H1 (cell line): ENCODE measurements at regions not wholly inside any gene's neighbourhood (a gene's known extent, or its start where the extent isn't known, plus 50 kb on each side); places are given as distances from the start of the nearest gene placed in this dataset.

Experiments
- CTCF ChIA-PET: fragments of 300-600 bp; sonication (Branson Sonifier 250); formaldehyde crosslinking; loops from one replicate; lab custom pipeline; 2021; ENCODE audit not compliant: partially characterized antibody; lab: Charles Lee
- POLR2A ChIA-PET: fragments of 300-600 bp; sonication (Branson Sonifier 250); formaldehyde crosslinking; loops from one replicate; lab custom pipeline; 2021; ENCODE audit warnings: inconsistent platforms; ENCODE audit not compliant: partially characterized antibody; lab: Charles Lee
- DNase-seq, 2 experiments: peaks; one replicate each; pipeline versions ENCODE4 v3.0.0 to v3.0.0-alpha.2; 2010 to 2022; ENCODE audit warnings: low spot score in 2 of 2, low read depth in 1 of 2, mixed read lengths in 1 of 2
- FAIRE-seq: peaks from 2 replicates; lab custom pipeline; 2011; peaks lifted over from hg19 to GRCh38; lab: Jason Lieb, UNC
- H2AFZ ChIP-seq: 2 replicates; pipeline ENCODE4 v1.8.1; 2012; ENCODE audit warnings: low read length, inconsistent platforms
- H2AK5ac ChIP-seq: 2 replicates; pipeline ENCODE4 v1.6.1; 2013; ENCODE audit warnings: low read depth, low read length
- H2BK120ac ChIP-seq: replicated peaks from 2 replicates; pipeline ENCODE3; 2013; ENCODE audit warnings: low read depth, low read length, inconsistent platforms
- H2BK12ac ChIP-seq: 2 replicates; pipeline ENCODE4 v1.6.1; 2013; ENCODE audit warnings: low read depth, low read length
- H2BK15ac ChIP-seq: 2 replicates; pipeline ENCODE4 v1.6.1; 2013; ENCODE audit warnings: low read length
- H2BK20ac ChIP-seq: 2 replicates; pipeline ENCODE4 v1.6.1; 2013; ENCODE audit warnings: low read length
- H2BK5ac ChIP-seq: 2 replicates; pipeline ENCODE4 v1.6.1; 2013; ENCODE audit warnings: low read depth, low read length
- H3K14ac ChIP-seq: 2 replicates; pipeline ENCODE4 v1.6.1; 2013; ENCODE audit warnings: inconsistent platforms; ENCODE audit not compliant: insufficient read length
- H3K18ac ChIP-seq: 2 replicates; pipeline ENCODE4 v1.6.1; 2013; ENCODE audit warnings: low read length; ENCODE audit errors: extremely low read depth
- H3K23ac ChIP-seq: 2 replicates; pipeline ENCODE4 v1.6.1; 2013; ENCODE audit warnings: inconsistent platforms; ENCODE audit not compliant: insufficient read length
- H3K23me2 ChIP-seq: 2 replicates; pipeline ENCODE4 v1.6.1; 2013; ENCODE audit warnings: low read depth, low read length
- H3K27ac ChIP-seq: 2 replicates; pipeline ENCODE4 v1.6.1; 2011; ENCODE audit warnings: low read depth, low read length, inconsistent platforms
- H3K27me3 ChIP-seq, 4 experiments: replicated peaks in 1 of 4; 1 replicate in 1 of 4; 2 replicates in 3 of 4; pipeline versions ENCODE4 v1.6.1 to v1.8.1; 2011 to 2013; ENCODE audit warnings: low read length in 3 of 4, mild to moderate bottlenecking in 3 of 4, inconsistent platforms in 2 of 4, mixed read lengths in 2 of 4, moderate library complexity in 1 of 4; ENCODE audit not compliant: control insufficient read depth in 3 of 4, insufficient read depth in 3 of 4; ENCODE audit errors: extremely low read depth in 1 of 4
- H3K36me3 ChIP-seq, 4 experiments: 2 replicates each; pipeline versions ENCODE4 v1.6.1 to v1.8.1; 2011 to 2013; ENCODE audit warnings: mild to moderate bottlenecking in 4 of 4, low read length in 3 of 4, moderate library complexity in 2 of 4, control low read depth in 1 of 4, inconsistent platforms in 1 of 4; ENCODE audit not compliant: insufficient read depth in 4 of 4, control insufficient read depth in 2 of 4
- H3K4ac ChIP-seq: replicated peaks from 2 replicates; pipeline ENCODE3; 2013; ENCODE audit warnings: low read length, low read depth, mixed read lengths, inconsistent platforms; ENCODE audit not compliant: insufficient read length
- H3K4me1 ChIP-seq, 4 experiments: replicated peaks in 1 of 4; 1 replicate in 1 of 4; 2 replicates in 3 of 4; pipeline versions ENCODE4 v1.6.1 to v1.8.1; 2011 to 2013; ENCODE audit warnings: low read length in 3 of 4, inconsistent platforms in 2 of 4, mixed read lengths in 1 of 4; ENCODE audit not compliant: insufficient read depth in 4 of 4, control insufficient read depth in 3 of 4
- H3K4me2 ChIP-seq, 2 experiments: 2 replicates each; pipeline versions ENCODE4 v1.6.1 to v1.8.1; 2011 to 2013; ENCODE audit warnings: low read depth in 2 of 2, low read length in 2 of 2, control low read depth in 1 of 2, inconsistent platforms in 1 of 2, mild to moderate bottlenecking in 1 of 2; ENCODE audit not compliant: insufficient read depth in 1 of 2
- H3K4me3 ChIP-seq, 4 experiments: fragments of 200-600, 300-600 bp in 1 of 4; sonication (generic), shearing (Covaris generic), sonication (Bioruptor Twin) in 1 of 4; 2 replicates each; pipeline versions ENCODE4 v1.5.1 to v1.8.1; 2011 to 2016; ENCODE audit warnings: low read length in 4 of 4, low read depth in 3 of 4, control low read depth in 2 of 4, inconsistent platforms in 2 of 4, mild to moderate bottlenecking in 2 of 4, mixed read lengths in 1 of 4, moderate library complexity in 1 of 4; ENCODE audit not compliant: insufficient read depth in 2 of 4; ENCODE audit errors: extremely low read depth in 1 of 4
- H3K56ac ChIP-seq: replicated peaks from 2 replicates; pipeline ENCODE3; 2013; ENCODE audit warnings: low read depth, mild to moderate bottlenecking, mixed read lengths, low read length, inconsistent platforms; ENCODE audit not compliant: insufficient read length
- H3K79me1 ChIP-seq: 2 replicates; pipeline ENCODE4 v1.6.1; 2013; ENCODE audit warnings: low read depth, low read length, control low read depth
- H3K79me2 ChIP-seq, 2 experiments: 2 replicates each; pipeline versions ENCODE4 v1.6.1 to v1.8.1; 2012 to 2013; ENCODE audit warnings: low read length in 2 of 2, mild to moderate bottlenecking in 2 of 2, inconsistent platforms in 1 of 2; ENCODE audit not compliant: insufficient read depth in 2 of 2, control insufficient read depth in 1 of 2
- H3K9ac ChIP-seq, 4 experiments: replicated peaks in 1 of 4; 1 replicate in 1 of 4; 2 replicates in 3 of 4; pipeline versions ENCODE4 v1.6.1 to v1.8.1; 2011 to 2013; ENCODE audit warnings: low read depth in 3 of 4, low read length in 3 of 4, control low read depth in 2 of 4, mild to moderate bottlenecking in 2 of 4, moderate library complexity in 2 of 4, inconsistent platforms in 1 of 4; ENCODE audit errors: extremely low read depth in 1 of 4
- H3K9me3 ChIP-seq, 2 experiments: 2 replicates each; pipeline versions ENCODE4 v1.6.1 to v1.8.1; 2012 to 2013; ENCODE audit warnings: mild to moderate bottlenecking in 2 of 2, moderate library complexity in 2 of 2, control low read depth in 1 of 2, inconsistent platforms in 1 of 2, low read depth in 1 of 2, low read length in 1 of 2, mixed read lengths in 1 of 2; ENCODE audit not compliant: insufficient read depth in 2 of 2
- H4K20me1 ChIP-seq, 2 experiments: replicated peaks in 1 of 2; 2 replicates each; pipeline versions ENCODE3 to v1.8.1; 2011 to 2013; ENCODE audit warnings: inconsistent platforms in 2 of 2, low read length in 2 of 2, mild to moderate bottlenecking in 1 of 2; ENCODE audit not compliant: insufficient read depth in 2 of 2, control insufficient read depth in 1 of 2
- H4K5ac ChIP-seq: 2 replicates; pipeline ENCODE4 v1.6.1; 2013; ENCODE audit warnings: low read length, low read depth, mixed read lengths, inconsistent platforms; ENCODE audit not compliant: insufficient read length
- H4K8ac ChIP-seq: 2 replicates; pipeline ENCODE4 v1.8.0; 2013; ENCODE audit warnings: mild to moderate bottlenecking, moderate library complexity, low read length, inconsistent platforms; ENCODE audit not compliant: insufficient read depth; ENCODE audit errors: extremely low read depth
- H4K91ac ChIP-seq: replicated peaks from 2 replicates; pipeline ENCODE3; 2013; ENCODE audit warnings: low read length, mixed read lengths, inconsistent platforms; ENCODE audit not compliant: insufficient read length
- BRCA1 ChIP-seq: IDR thresholded peaks from 2 replicates; pipeline ENCODE4 v1.6.1; 2012; ENCODE audit warnings: low read depth, low read length, improper control_type of control experiment
- EP300 ChIP-seq, 2 experiments: IDR thresholded peaks; 1 replicate in 1 of 2; 2 replicates in 1 of 2; pipeline ENCODE4 v1.6.1; 2011 to 2012; ENCODE audit warnings: low read depth in 2 of 2, low read length in 2 of 2, mild to moderate bottlenecking in 2 of 2, borderline replicate concordance in 1 of 2, inconsistent platforms in 1 of 2, moderate library complexity in 1 of 2
- WGBS, 2 experiments: shearing (Covaris generic) in 1 of 2; methylation state at CpG; one replicate each; pipeline versions ENCODE4 v1.1.6 to v1.1.7; 2013 to 2015; ENCODE audit warnings: low lambda C conversion rate in 2 of 2, mixed read lengths in 2 of 2, inconsistent platforms in 1 of 2, low coverage in 1 of 2, missing lambda C conversion rate in 1 of 2; ENCODE audit not compliant: insufficient replicate concordance in 2 of 2, insufficient coverage in 1 of 2, insufficient read length in 1 of 2; ENCODE audit errors: extremely low coverage in 1 of 2, missing lambda C conversion rate in 1 of 2; 5-methylcytosine and 5-hydroxymethylcytosine counted together

DNA sequence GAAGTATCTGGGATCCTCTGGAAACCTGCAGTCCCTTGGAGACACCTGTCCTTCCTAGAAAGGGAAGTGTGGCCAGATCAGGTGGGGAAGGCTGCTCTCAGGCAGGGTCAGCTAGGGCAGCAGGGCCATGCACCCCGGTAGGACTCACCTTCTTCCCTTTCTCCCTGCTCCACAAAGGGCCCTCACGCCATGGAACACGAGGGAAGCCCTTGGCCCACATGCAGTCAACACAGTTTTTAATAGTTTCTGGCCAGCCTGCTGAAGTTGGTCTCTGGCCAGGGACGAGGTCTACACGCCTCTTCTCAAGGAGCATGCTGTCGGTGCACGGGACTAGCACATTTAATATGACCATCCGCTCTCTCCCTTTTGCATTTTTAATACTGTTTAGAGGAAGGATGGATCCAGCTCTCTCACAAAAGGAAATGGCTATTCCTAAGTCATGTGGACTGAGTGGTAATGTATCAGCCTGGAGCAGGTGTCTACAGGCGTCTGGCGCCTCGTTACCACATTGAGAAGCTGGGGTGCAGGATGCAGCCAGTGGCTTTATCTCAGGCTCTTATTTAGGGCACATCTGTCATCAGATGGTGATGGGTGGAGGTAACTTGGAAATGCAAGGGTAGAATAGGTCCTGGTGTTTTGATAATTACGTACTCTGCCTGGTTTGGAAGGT lies 153.9 kb downstream of the KLF13 start:
- H2BK20ac ChIP-seq = no peak overlapping the region
- no peak for TF ChIP-seq EP300 (IDR thresholded peaks at IDR 0.05; ENCODE audit: borderline replicate concordance in 1 of 2, low read depth in 2 of 2, low read length in 2 of 2)
- no peak for TF ChIP-seq BRCA1
- H4K8ac ChIP-seq = no peak overlapping the region
- CTCF ChIA-PET = interaction anchor here (0.5 to 10.6 kb wide), 6 partner anchors 8 to 85 kb away, joined by 3 to 105 read pairs (median 7); no protein-coding TSS in a partner anchor
- WGBS, 2 experiments = 94% methylated on average over 12 of the region's 12 CpGs; no CpG with 5 or more reads in 1 of the 2 experiments
- no peak overlapping the region for H3K4me2 ChIP-seq
- no peak overlapping the region for H3K23ac ChIP-seq
- no peak overlapping the region for H3K27ac ChIP-seq
- no peak overlapping the region for H2AK5ac ChIP-seq
- no peak overlapping the region for H4K91ac ChIP-seq
- no peak overlapping the region for H3K4me3 ChIP-seq
- no peaks in the 10 kb centered on the region for H3K79me2 ChIP-seq
- H3K27me3 ChIP-seq = peaks cover 32 to 39% (median 37%) of the 10 kb centered on the region in 4 experiments
- H3K23me2 ChIP-seq = no peaks in the 10 kb centered on the region; the same call in 1 of the 2 replicates
- H3K9ac ChIP-seq = no peak overlapping the region
- no peak overlapping the region for H3K4ac ChIP-seq
- H2BK15ac ChIP-seq = no peak overlapping the region
- H2AFZ ChIP-seq = no peak overlapping the region
- H3K56ac ChIP-seq = no peak overlapping the region
- H4K5ac ChIP-seq = no peak overlapping the region
- H2BK12ac ChIP-seq = no peak overlapping the region
- peaks cover 0 to 2% of the 10 kb centered on the region in 2 experiments for H4K20me1 ChIP-seq
- peaks cover 0 to 8% of the 10 kb centered on the region in 2 experiments; a peak in 1 of 4 replicates for H3K9me3 ChIP-seq
- FAIRE-seq (no peak), DNase-seq (no peak)
- POLR2A ChIA-PET = no interaction called here
- H3K79me1 ChIP-seq = no peaks in the 10 kb centered on the region; the same call in 1 of the 2 replicates
- H3K4me1 ChIP-seq = peaks cover 0 to 5% (median 0%) of the 10 kb centered on the region in 4 experiments; a peak in 4 of 7 replicates
- no peak overlapping the region for H2BK5ac ChIP-seq
- no peak overlapping the region for H3K18ac ChIP-seq
- no peak overlapping the region for H2BK120ac ChIP-seq
- peaks cover 0 to 7% (median 0%) of the 10 kb centered on the region in 4 experiments; a peak in 1 of 8 replicates for H3K36me3 ChIP-seq
- H3K14ac ChIP-seq = no peak overlapping the region
